ENCODE measurements at regions not wholly inside any gene's neighbourhood (a gene's known extent, or its start where the extent isn't known, plus 50 kb on each side); places are given as distances from the start of the nearest gene placed in this dataset.
"Not testable (repeated sequence)": the region's sequence is repeated elsewhere in the genome, so short reads cannot be mapped to it uniquely, and the experiment has no call there.

DNA sequence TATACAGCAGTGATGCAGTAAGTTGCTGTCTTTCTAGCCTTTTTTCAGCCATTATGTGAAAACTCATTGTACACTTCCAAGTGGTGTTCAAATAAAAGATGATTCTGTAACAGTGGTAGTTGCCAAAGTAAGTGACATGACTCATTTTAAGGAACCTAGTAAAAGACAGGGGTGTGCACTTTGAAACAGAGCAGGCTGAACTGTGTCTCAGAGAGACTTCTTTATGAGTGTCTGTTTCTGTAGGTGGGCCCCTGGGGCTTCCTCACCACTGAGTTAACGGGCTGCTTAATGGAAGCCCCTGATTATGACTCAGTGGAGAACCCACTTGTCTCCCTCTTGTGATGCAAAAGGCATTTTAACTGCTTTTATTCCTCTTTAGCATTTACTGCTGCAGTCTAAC, 147.3 kb downstream of the PCTP start:
- intact Hi-C loops (cut with micrococcal nuclease) = no loop called here
- no peak for ATAC-seq
- DNase-seq = no peak

DNA sequence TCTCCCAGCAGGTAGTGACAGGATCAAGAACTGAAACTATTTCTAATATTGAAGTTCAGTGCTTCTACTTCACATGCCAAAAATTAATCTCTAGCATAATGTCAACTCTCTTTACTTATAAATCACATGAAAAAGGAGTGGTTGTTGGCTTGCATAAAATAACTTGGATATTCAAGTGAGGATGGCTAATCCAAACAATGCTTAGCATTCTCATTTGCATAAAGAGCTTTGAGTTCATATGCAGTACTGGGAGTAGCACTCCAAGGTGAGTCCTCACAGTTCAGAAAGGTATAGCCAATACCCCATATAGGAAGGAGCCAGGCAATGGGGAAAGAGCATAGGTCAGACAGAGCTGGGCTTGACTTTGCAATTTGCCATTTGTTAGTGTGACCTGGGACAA, 149.3 kb downstream of the PCTP start:
- DNase-seq = no peak
- no peak for ATAC-seq
- intact Hi-C loops (cut with micrococcal nuclease) = no loop called here

- intact Hi-C loops (cut with micrococcal nuclease) = no loop called here
- DNase-seq (no peak), ATAC-seq (no peak)
Observed at GRCh38 chr17:55903028-55903690, 152.3 kb downstream of the PCTP start.

DNA sequence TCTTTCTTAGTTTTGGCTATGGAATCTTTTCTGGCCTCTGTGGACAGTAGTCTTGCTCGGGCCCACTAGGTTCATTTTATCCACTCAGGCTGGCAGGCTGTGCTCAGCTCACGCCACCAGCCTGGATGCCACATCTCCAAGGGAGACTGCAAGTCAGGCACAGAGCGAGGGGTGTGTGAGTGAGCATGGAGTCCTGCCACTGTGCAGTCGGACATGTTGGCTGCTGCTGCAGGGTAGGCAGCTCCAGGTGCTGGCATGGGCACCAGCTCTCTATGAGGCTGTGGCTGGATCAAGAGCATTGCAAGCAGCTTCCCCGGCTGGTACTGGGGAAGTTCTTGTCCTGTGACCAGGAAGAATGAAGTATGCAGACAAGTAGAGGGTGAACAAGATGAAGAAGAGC, 158.9 kb downstream of the PCTP start:
- DNase-seq = no peak
- ATAC-seq = no peak
- intact Hi-C loops (cut with micrococcal nuclease) = no loop called here

- DNase-seq (no peak), ATAC-seq (no peak)
- intact Hi-C loops (cut with micrococcal nuclease) = no loop called here
Observed at GRCh38 chr17:55911186-55911585, 160.3 kb downstream of the PCTP start.

DNA sequence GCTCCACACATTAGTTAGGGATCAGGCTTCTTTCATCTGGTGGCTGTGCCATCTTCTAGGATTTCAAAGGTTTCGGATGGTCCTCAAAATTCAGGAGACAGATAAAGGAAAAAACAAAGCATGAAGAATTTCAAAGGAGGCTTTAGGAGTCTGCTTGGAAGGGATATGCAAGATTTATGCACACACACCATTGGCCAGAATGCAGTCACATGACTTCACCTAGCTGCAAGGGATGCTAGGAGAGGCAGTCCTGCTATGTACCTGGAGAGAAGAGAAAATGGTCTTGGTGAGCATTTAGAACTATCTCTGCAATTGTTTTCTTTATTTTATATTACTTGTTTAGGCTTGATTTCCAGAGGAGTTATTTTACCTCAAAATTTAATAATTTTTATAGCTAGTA, 174.6 kb downstream of the PCTP start:
- DNase-seq (no peak), ATAC-seq (no peak)
- intact Hi-C loops (cut with micrococcal nuclease) = no loop called here

GRCh38 chr17:55926276-55926990, 175.6 kb downstream of the PCTP start:
- intact Hi-C loops (cut with micrococcal nuclease) = no loop called here
- DNase-seq = no peak
- ATAC-seq = no peak

GRCh38 chr17:55930291-55930809, 179.5 kb downstream of the PCTP start:
- intact Hi-C loops (cut with micrococcal nuclease) = no loop called here
- DNase-seq (no peak), ATAC-seq (no peak)

DNA sequence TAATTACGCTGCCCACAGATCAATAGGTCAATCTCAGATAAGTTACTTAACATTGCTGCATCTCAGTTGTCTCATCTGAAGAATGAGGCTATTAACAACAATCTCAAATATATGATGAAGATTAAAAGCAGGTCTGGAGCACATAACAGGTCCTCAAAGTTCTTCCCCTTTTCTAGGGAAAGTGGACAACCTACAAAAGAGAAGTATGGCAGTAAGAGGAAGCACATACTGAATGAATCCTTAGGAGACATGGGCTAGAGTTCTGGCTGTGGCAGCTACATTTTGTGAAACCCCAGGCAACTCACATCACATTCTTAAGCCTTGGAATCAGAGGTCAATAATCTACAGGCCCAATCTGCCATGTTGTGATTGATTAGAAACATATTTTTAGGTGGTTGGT, 180.6 kb downstream of the PCTP start:
- DNase-seq = no peak
- intact Hi-C loops (cut with micrococcal nuclease) = no loop called here
- ATAC-seq = no peak

DNA sequence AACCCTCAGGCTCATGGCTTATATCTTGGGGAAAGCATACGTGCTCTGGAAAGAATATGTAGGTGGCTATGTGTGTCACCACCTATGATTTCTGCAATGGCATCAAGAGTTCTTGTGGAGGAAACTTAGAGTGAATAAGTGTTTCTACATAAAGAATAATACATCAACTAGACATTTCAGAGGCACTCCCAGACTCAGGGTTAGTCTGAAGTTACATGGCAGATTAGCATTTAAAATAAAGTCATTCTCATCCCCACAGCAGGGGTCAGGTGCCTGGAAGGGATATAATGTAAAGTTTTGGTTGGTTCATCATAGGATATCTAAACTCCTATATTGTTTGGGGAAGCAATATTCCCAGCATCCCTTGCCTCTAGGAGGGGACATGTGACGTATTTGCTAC, 182.1 kb downstream of the PCTP start:
- intact Hi-C loops (cut with micrococcal nuclease) = no loop called here
- DNase-seq = no peak
- ATAC-seq = no peak

- intact Hi-C loops (cut with micrococcal nuclease); DNase-seq; ATAC-seq: not testable (repeated sequence)
Observed at GRCh38 chr17:55939181-55939810, 188.4 kb downstream of the PCTP start.

DNA sequence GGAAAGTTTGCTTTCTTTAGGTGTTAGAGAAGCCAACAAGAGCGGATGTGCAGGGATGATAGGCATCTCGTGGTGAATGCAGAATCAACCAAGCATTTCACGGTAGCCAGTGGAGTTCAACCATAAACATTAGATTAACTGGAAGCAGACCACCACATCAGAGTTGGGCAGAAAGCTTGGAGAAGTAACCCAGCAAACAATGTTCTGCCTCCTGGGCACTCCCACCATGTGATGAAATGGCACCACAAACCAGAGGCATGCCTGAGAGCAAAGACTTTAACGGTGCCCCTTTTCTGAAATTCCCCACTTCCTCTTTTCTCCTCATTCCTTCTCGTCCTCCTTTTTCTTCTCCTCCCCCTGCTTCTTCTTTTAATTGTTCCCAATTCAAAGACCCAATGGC, 193.5 kb upstream of the ANKFN1 start:
- ATAC-seq = no peak
- no peak for DNase-seq
- intact Hi-C loops (cut with micrococcal nuclease) = no loop called here

GRCh38 chr17:55961386-55961785, 191.9 kb upstream of the ANKFN1 start:
- intact Hi-C loops (cut with micrococcal nuclease) = no loop called here
- DNase-seq (no peak), ATAC-seq (no peak)

- peak; percentile 18 for ATAC-seq
- DNase-seq = peak; percentile 38
- intact Hi-C loops (cut with micrococcal nuclease) = no loop called here
Observed at GRCh38 chr17:55962951-55963401, 190.3 kb upstream of the ANKFN1 start.

DNA sequence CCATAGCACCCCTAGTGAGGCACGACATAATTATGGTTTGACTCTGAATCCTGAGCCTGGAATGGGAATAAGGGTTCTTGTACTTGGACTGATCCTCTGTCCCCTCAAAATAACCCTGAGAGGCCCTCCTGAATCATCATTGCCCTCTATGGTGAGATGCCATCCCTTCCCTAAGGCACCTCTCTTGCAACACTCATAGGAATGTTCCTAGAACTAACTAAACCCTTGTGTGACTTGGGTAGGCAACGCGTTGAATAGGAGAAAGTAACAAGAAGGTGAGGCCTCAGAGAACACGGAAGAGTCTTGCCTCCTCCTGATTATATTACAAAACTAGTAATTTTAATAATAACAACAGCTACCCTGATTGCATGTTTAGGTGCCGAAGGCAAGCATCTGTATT, 189.1 kb upstream of the ANKFN1 start:
- DNase-seq (no peak), ATAC-seq (no peak)
- intact Hi-C loops (cut with micrococcal nuclease) = no loop called here

GRCh38 chr17:55965051-55965450, 188.2 kb upstream of the ANKFN1 start:
- no peak for DNase-seq
- no peak for ATAC-seq
- intact Hi-C loops (cut with micrococcal nuclease) = no loop called here

GRCh38 chr17:55969562-55970324, 183.5 kb upstream of the ANKFN1 start:
- ATAC-seq (no peak), DNase-seq (no peak)

DNA sequence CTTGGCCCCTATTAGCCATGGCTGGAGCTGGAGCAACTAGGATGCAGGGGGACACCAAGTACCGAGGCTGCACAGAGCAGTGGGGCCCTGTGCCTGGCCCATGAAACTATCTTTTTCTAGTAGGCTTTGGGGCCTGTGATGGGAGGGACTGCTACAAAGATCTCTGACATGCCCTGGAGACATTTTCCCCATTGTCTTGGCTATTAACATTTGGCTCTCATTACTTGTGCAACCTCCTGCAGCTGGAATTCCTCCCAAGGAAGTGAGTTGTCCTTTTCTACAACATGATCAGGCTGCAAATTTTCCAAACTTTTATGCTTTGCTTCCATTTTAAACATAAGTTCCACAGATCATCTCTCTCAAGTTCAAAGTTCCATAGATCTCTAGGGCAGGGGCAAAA, 174.7 kb upstream of the ANKFN1 start:
- no peak for ATAC-seq
- DNase-seq = no peak
- intact Hi-C loops (cut with micrococcal nuclease) = no loop called here

More at GRCh38 chr17:55969562-55970324, 183.5 kb upstream of the ANKFN1 start:
- intact Hi-C loops (cut with micrococcal nuclease) = no loop called here

DNA sequence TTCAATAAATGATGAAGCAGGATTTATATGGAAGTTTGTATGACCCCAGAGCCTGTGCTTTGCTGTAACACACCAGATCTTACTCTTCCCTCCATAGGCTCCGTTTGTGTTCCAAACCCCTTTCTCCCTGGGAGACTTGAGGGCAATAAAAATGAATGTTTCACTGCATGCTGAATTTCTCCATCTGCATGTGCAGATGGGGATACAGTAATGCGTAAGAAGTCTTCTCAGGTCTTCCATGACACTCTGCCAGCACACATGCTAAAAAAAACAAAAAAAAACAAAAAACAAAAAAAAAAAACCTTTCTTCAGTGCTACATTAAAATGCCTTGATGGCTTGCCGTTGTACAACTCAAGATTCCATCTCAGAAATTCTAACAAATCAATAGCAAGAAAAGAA, 170.2 kb upstream of the ANKFN1 start:
- intact Hi-C loops (cut with micrococcal nuclease) = no loop called here
- DNase-seq = no peak
- ATAC-seq = no peak

- no peak for DNase-seq
- ATAC-seq = no peak
- intact Hi-C loops (cut with micrococcal nuclease) = no loop called here
Observed at GRCh38 chr17:55986817-55987216, 166.5 kb upstream of the ANKFN1 start.

All from left ventricle myocardium superior (tissue), 1 donor.